ENCODE measurements at regions not wholly inside any gene's neighbourhood (a gene's known extent, or its start where the extent isn't known, plus 50 kb on each side); places are given as distances from the start of the nearest gene placed in this dataset.

GRCh38 chr7:159253657-159254056 lies 109.0 kb upstream of the VIPR2 start:
- no peak for DNase-seq

DNA sequence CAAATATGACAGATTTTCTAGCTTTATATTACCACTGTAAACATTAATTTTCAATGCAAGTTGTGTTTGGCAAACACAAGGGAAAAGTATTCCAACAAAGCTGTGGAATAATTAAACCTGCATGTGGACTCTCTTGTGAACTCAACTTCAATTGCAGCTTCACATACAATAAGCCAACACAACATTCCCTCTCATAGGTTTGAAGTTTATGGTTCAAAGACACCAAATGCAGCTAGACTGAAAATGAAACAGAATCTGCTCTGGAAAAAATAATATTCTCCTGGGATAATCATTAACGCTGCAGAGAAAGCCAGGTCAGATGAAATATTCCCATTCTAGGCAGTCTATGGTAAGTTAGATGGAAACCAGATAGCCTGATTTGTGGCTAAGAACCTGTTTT lies 105.8 kb upstream of the VIPR2 start:
- no peak for DNase-seq

DNA sequence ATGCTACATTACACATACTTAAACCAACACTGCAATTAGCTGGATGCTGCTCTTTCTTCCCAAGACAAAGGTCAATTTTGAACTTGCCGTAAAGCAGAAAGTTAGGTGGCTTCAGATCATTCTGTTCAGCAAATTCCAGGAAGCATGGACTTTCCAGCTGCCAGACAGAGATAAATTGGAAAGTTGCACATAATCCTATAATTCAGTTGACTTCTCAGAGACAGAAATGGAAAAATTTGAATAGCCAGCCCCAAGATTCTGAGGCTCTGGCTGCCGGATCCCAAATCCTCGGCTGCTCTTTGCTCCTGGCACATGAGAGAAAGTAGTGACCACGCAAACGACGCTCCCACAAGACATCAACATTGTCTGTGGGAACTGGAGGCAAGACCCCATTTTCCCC lies 105.0 kb upstream of the VIPR2 start:
- DNase-seq = no peak

DNA sequence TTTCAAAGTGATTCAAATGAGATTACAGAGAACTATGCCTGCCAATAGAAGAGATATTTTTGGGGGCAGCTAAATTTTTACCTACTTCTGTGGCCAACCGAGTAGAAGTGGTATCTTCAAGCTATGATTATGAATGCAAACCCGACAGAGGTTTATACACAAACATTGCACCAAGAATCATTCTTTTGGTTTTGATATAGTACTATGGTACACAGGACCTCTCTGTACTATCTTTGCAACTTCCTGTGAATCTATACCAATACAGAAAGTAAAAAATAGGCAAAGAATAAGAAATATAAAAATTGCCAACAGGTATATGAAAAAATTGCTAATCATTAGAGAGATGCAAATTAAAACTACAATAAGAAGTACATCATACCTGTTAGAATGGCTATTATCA lies 103.2 kb upstream of the VIPR2 start:
- no peak for DNase-seq

DNA sequence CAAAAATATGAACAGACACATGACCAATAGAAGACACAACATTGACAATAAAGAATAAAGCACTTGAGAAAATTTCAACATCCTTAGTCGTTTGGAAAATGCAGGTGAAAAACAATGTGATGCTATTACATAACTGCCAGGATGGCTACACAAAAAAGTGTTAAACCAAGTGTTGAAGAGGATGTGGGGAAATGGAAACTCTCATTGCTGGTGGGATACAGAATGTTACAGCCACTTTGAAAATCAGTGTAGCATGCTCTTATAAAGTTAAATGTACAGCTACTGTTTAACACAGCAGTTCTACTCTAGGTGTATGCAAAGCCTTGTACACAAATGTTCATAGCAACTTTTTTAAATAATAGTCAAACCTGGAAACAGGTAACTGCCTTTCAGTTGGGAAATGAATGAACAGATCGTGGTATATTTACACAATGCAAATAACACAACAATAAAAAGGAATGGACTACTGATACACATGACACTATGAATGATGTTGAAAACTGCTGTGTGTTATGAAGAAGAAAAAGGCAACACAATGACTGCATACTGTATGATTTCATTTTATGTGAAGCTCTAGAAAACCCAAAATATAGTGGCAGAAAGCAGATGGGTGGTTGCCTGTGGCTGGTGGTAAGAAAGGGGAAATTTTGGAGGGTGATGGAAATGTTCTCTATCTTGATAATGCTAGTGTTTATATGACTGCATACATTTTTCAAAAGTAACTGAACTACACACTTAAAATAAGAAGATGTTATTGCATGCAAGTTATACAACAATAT lies 102.2 kb upstream of the VIPR2 start:
- no peak for DNase-seq

GRCh38 chr7:159240962-159241361 lies 96.3 kb upstream of the VIPR2 start:
- no peak for DNase-seq

DNA sequence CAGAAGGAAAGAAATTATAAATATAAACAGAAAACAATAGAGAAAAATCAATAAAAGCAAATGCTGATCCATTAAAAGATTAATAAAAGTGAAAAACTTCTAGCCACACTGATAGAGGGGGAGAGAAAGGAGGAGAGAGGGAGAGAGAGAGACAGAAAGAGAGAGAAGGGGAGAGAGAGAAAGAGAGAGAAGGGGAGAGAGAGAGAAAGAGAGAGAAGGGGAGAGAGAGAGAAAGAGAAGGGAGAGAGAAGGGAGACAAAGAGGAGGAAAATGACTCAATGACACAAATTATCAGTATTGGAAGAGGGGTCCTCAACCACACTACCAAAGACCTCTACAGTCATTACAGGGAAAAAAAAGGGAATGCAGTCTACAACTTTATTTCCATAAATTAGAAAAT lies 94.4 kb upstream of the VIPR2 start:
- DNase-seq = no peak

GRCh38 chr7:159238541-159238940 lies 93.9 kb upstream of the VIPR2 start:
- no peak for DNase-seq

- DNase-seq = no peak
Observed at GRCh38 chr7:159237022-159237653, 92.5 kb upstream of the VIPR2 start.

GRCh38 chr7:159231017-159231416 lies 86.3 kb upstream of the VIPR2 start:
- no peak for DNase-seq

- no peak for DNase-seq
Observed at GRCh38 chr7:159229683-159230475, 85.2 kb upstream of the VIPR2 start.

- no peak for DNase-seq
Observed at GRCh38 chr7:159227433-159227832, 82.8 kb upstream of the VIPR2 start.

GRCh38 chr7:159226011-159226702 lies 81.5 kb upstream of the VIPR2 start:
- DNase-seq = no peak

- DNase-seq = no peak
Observed at GRCh38 chr7:159218607-159219006, 73.9 kb upstream of the VIPR2 start.

GRCh38 chr7:159218170-159218569 lies 73.5 kb upstream of the VIPR2 start:
- no peak for DNase-seq

DNA sequence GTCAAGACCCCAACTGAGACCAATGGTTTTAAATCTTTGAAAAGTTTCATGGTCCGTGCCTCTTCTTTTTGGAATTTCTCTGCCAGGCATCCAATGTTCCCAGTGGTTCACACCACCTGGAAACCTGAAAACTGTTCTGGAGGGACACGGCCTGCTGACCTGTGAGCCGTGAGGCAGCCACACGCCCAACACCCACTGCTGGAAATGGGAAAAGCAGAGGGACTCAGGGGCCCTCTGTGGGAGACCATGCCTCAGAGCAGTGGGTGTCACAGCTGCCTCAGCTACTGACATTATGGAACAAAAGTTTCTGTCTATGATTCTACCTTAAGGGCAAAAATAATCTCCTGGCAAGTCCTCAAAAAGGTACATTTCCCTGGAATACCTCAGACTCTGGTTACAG lies 70.4 kb upstream of the VIPR2 start:
- DNase-seq = no peak

DNA sequence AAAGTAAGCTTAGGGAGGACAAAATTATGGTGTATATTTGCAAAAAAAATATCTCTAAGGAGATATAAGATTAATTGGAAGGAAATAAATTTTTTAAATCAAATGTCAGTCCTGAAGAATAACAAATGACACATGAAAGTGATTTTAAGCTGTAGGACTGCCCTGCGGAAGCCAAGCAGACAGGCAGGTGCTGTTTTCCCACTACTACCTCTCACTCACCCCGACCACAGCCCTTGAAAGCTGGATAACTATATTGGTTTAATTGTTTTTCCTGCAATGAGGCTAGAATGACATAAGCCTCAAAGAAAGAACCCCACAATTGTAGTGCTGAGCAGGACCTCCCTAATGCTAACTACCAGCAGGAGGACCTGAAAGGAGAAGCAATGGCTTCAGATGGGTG lies 68.6 kb upstream of the VIPR2 start:
- DNase-seq = no peak

DNA sequence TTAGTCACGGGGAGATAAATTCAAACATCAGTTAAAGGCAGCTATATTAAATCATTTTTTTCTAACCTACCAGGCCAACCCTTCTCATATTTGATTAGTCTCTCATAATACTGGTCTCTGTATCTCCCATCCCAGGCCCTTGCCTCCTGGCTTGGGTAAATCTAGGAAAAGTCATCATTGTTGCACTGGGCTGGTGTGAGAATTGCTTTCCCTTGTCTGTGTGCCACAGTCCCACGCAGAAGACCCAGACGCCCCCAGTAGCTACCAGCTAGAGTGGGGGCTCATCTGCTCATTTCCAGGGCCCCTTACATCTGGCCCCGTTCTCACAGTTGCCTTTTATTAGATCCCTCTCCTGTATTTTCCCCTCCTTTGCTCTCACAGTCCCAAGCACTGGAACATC lies 67.6 kb upstream of the VIPR2 start:
- DNase-seq = no peak

DNA sequence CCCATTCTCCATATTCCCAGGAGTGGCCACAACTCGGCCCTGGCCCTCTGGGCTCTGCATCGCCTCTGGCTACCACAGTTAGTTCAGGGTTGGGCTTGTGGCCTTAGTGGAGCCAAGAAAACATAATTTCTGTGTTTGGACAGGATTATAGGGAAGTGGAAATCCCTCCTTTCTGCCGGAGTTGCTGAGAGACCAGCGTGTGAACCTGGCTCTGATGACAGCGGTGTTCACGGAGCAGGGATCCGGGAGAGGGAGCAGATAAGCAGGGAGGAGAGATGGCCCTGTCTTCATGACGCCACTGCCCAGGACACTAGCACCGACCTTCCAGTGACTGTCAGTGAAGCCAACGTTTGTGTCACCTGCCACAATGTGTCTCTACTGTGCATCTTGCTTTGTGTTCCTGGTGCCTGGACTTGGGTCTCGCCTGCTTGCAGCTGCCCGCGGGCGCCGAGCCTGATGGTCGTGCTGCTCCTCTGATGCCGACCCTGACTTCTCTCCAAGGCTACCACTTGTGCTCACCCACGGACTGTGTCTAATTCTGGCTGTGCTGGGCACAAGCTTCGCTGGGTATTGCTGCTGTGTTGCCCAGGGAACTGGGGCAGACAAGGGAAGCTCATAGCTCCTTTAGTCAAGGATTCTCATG lies 67.0 kb upstream of the VIPR2 start:
- no peak for DNase-seq

DNA sequence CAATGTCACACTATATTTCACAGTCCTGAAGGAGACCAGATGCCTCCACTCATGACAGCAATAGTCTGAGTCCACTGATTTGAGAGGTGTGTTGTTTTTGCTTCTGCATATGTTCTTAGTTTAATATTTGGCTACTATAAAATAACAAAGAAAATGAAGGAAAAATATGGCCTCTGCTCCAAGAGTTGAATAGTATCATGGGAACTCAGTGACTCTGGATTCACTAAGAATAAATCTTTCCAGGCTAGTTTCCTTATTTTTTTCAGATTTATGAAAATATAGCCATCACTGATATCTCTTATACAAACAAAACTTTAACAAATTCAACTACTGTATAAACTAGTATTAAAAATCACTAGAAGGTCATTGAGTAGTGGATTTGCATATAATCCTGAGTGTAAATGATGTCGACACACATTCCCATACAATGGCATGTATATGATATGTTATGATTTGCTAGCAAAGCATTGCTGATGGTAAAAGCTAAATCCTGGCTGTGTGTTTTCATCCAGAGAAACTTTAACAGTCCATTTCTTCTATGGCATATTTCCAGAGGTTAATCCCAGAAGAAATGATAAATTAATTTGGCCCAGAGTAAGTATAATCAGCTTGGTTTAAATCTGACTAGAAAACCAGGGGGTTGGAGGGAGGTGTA lies 66.0 kb upstream of the VIPR2 start:
- no peak for DNase-seq

DNA sequence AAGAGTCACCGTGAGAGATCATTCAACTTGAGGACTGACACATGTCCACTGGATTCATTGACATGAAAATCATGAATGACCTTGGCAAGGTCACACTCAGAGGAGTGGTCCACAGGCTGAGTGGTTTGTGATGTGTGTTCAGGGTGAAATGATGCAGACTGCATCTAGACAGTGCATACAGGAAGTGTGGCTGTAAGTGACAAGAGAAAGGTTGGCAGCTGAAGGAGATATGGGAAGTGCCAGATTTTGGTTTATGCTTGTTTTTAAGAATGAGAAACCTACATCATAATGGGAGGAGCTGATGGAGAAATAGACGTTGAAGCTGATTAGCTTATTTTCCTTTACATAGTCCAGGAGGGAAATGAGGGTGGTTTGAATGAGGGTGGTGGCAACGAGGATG lies 64.8 kb upstream of the VIPR2 start:
- no peak for DNase-seq

DNA sequence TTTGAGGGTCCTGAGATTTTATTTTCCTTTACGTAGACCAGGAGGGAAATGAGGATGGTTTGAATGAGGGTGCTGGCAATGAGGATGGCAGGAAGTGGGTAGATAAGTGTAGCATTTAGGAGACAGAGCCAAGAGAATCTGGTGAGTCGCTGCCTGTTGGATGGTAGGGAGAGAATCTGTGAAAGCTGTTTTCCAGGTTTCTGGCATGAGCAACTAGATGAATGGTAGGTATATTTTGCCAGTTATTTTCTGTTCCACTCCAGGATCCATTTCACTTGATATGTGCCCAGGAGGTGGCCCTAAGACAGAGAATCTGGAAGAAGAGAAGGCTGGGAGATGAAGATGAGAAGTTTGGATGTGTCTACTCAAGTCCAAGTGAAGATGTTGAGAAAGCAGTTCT lies 63.3 kb upstream of the VIPR2 start:
- no peak for DNase-seq

Data from activated CD4-positive, alpha-beta T cell treated with anti-CD3 and anti-CD28 coated beads, Interleukin-10, Interleukin-2, amounts not matched to agents 100 ng/mL and 50 ng/mL, durations not matched to agents 16 hours and 8 hours (primary cell).